ENCODE measurements at regions not wholly inside any gene's neighbourhood (a gene's known extent, or its start where the extent isn't known, plus 50 kb on each side); places are given as distances from the start of the nearest gene placed in this dataset.

- H3K4me1 ChIP-seq (ENCODE audit: insufficient read depth) = no peaks in the 10 kb centered on the region
- no peak overlapping the region for H3K27ac ChIP-seq
- no peak overlapping the region for H2AFZ ChIP-seq
- no peaks in the 10 kb centered on the region for H4K20me1 ChIP-seq (ENCODE audit: insufficient read depth, poor library complexity, severe bottlenecking)
- TF ChIP-seq EZH2 (IDR thresholded peaks at IDR 0.05; ENCODE audit: borderline replicate concordance) (no peak), CTCF (IDR thresholded peaks at IDR 0.05; ENCODE audit: poor library complexity) (no peak), EZH2phosphoT487 (IDR thresholded peaks at IDR 0.05; ENCODE audit: low read depth, severe bottlenecking, unreplicated experiment) (no peak)
- no peak overlapping the region for H3K4me2 ChIP-seq
- H3K27me3 ChIP-seq = no peaks in the 10 kb centered on the region
- H3K9me2 ChIP-seq (replicated peaks; ENCODE audit: insufficient read depth) = no peaks in the 10 kb centered on the region
- H3K79me2 ChIP-seq = no peaks in the 10 kb centered on the region
- H3K4me3 ChIP-seq = no peak overlapping the region
- no peaks in the 10 kb centered on the region for H3K9me3 ChIP-seq (ENCODE audit: low read depth)
- DNase-seq (ENCODE audit: low spot score) = no peak
- WGBS (ENCODE audit: low lambda C conversion rate, missing lambda C conversion rate) = 87% methylated on average over 4 of the region's 4 CpGs
- no peaks in the 10 kb centered on the region for H3K36me3 ChIP-seq (replicated peaks; ENCODE audit: insufficient read depth, low read depth)
Measured at GRCh38 chr14:97446087-97446486, 648.9 kb downstream of the VRK1 start.

DNA sequence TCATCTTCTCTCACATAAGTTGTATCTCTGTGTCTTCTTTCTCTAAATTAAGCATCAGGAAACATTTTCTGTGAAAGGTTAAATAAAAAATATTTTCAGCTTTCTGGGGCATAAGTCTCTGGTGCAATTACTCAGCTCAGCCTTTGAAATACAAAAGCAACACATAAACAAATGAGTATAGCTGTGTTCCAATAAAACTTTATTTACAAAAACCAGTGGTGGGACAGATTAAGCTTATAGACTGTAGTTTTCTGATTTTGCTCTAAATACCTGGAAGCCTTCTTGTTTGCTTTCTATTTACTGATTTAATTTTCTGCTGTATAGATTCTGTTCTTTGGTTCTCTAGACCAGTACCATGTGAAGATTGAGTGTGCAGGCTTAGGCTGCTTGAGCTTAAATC lies 655.1 kb downstream of the VRK1 start:
- no peaks in the 10 kb centered on the region for H4K20me1 ChIP-seq (ENCODE audit: insufficient read depth, poor library complexity, severe bottlenecking)
- H3K27me3 ChIP-seq = no peaks in the 10 kb centered on the region
- H3K4me2 ChIP-seq = no peak overlapping the region
- no peak overlapping the region for H3K4me3 ChIP-seq
- TF ChIP-seq EZH2 (IDR thresholded peaks at IDR 0.05; ENCODE audit: borderline replicate concordance) (no peak), EZH2phosphoT487 (IDR thresholded peaks at IDR 0.05; ENCODE audit: low read depth, severe bottlenecking, unreplicated experiment) (no peak), CTCF (IDR thresholded peaks at IDR 0.05; ENCODE audit: poor library complexity) (no peak)
- peaks cover 8% of the 10 kb centered on the region for H3K4me1 ChIP-seq (ENCODE audit: insufficient read depth)
- no peak overlapping the region for H3K27ac ChIP-seq
- H3K9me3 ChIP-seq (ENCODE audit: low read depth) = no peaks in the 10 kb centered on the region
- DNase-seq (ENCODE audit: low spot score) = no peak
- no peaks in the 10 kb centered on the region for H3K9me2 ChIP-seq (replicated peaks; ENCODE audit: insufficient read depth)
- no peaks in the 10 kb centered on the region for H3K36me3 ChIP-seq (replicated peaks; ENCODE audit: insufficient read depth, low read depth)
- H3K79me2 ChIP-seq = no peaks in the 10 kb centered on the region
- no peak overlapping the region for H2AFZ ChIP-seq

DNA sequence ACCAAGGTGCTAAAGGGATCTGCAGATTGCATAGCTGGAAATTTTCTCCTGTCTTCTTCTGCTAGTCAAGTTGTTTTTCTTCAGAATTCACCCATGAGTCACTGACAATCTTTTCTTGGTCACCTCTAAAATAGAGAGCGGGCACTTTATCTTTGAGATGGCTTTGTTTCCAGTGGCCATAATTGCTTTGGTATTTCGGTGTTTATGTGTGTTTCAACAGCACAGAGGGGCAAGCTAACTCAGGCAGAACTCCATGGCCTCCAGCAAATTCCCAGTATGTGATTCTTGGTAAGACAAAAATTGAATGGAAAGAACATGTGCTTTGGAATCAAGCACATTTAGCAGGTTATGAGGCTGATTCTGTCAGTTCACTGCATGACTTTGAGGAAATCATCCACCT lies 656.8 kb downstream of the VRK1 start:
- Histone ChIP-seq H3K9me3 (ENCODE audit: low read depth) (no peaks in the 10 kb centered on the region), H3K79me2 (no peaks in the 10 kb centered on the region), H3K4me1 (ENCODE audit: insufficient read depth) (peaks cover 19% of the 10 kb centered on the region), H2AFZ (no peak overlapping the region), H3K36me3 (replicated peaks; ENCODE audit: insufficient read depth, low read depth) (no peaks in the 10 kb centered on the region), H3K27me3 (no peaks in the 10 kb centered on the region), H3K4me2 (no peak overlapping the region), H3K4me3 (no peak overlapping the region), H4K20me1 (ENCODE audit: insufficient read depth, poor library complexity, severe bottlenecking) (no peaks in the 10 kb centered on the region), H3K27ac (no peak overlapping the region), H3K9me2 (replicated peaks; ENCODE audit: insufficient read depth) (no peaks in the 10 kb centered on the region)
- DNase-seq (ENCODE audit: low spot score) = no peak
- 85% methylated on average over 2 of the region's 2 CpGs for WGBS (ENCODE audit: low lambda C conversion rate, missing lambda C conversion rate)
- TF ChIP-seq EZH2phosphoT487 (IDR thresholded peaks at IDR 0.05; ENCODE audit: low read depth, severe bottlenecking, unreplicated experiment) = no peak
- TF ChIP-seq CTCF (IDR thresholded peaks at IDR 0.05; ENCODE audit: poor library complexity) = no peak
- TF ChIP-seq EZH2 (IDR thresholded peaks at IDR 0.05; ENCODE audit: borderline replicate concordance) = no peak

GRCh38 chr14:97456462-97456861 lies 659.3 kb downstream of the VRK1 start:
- H3K36me3 ChIP-seq (replicated peaks; ENCODE audit: insufficient read depth, low read depth) = no peaks in the 10 kb centered on the region
- H3K79me2 ChIP-seq = no peaks in the 10 kb centered on the region
- peak overlapping the region; percentile 84 for H3K27ac ChIP-seq
- H3K4me3 ChIP-seq = no peak overlapping the region
- no peaks in the 10 kb centered on the region for H3K27me3 ChIP-seq
- peaks cover 19% of the 10 kb centered on the region for H3K4me1 ChIP-seq (ENCODE audit: insufficient read depth)
- H3K4me2 ChIP-seq = peak overlapping the region; percentile 33
- no peak for DNase-seq (ENCODE audit: low spot score)
- no peaks in the 10 kb centered on the region for H3K9me2 ChIP-seq (replicated peaks; ENCODE audit: insufficient read depth)
- no peaks in the 10 kb centered on the region for H3K9me3 ChIP-seq (ENCODE audit: low read depth)
- TF ChIP-seq EZH2phosphoT487 (IDR thresholded peaks at IDR 0.05; ENCODE audit: low read depth, severe bottlenecking, unreplicated experiment) (no peak), EZH2 (IDR thresholded peaks at IDR 0.05; ENCODE audit: borderline replicate concordance) (no peak), CTCF (IDR thresholded peaks at IDR 0.05; ENCODE audit: poor library complexity) (no peak)
- H2AFZ ChIP-seq = no peak overlapping the region
- H4K20me1 ChIP-seq (ENCODE audit: insufficient read depth, poor library complexity, severe bottlenecking) = no peaks in the 10 kb centered on the region
- WGBS (ENCODE audit: low lambda C conversion rate, missing lambda C conversion rate) = 68% methylated on average over 9 of the region's 9 CpGs
